HAP-1 (cell line): ENCODE measurements at regions not wholly inside any gene's neighbourhood (a gene's known extent, or its start where the extent isn't known, plus 50 kb on each side); places are given as distances from the start of the nearest gene placed in this dataset.

Experiments
- DNase-seq, 2 experiments: peaks; one replicate each; pipeline ENCODE4 v3.0.0-alpha.2; 2016 to 2020; ENCODE audit warnings: low spot score in 2 of 2
- H3K27me3 ChIP-seq: fragments of 250-450 bp; sonication (Bioruptor Pico); 2 replicates; pipeline ENCODE4 v1.5.1; 2020; ENCODE audit warnings: low read depth, mild to moderate bottlenecking, moderate library complexity
- H3K36me3 ChIP-seq: fragments of 250-450 bp; sonication (Bioruptor Pico); replicated peaks from 2 replicates; pipeline ENCODE4 v1.5.1; 2020; ENCODE audit warnings: mild to moderate bottlenecking
- H3K4me1 ChIP-seq: fragments of 250-450 bp; sonication (Bioruptor Pico); 2 replicates; pipeline ENCODE4 v1.5.1; 2020; ENCODE audit warnings: mild to moderate bottlenecking
- H3K4me3 ChIP-seq: fragments of 250-450 bp; sonication (Bioruptor Pico); 2 replicates; pipeline ENCODE4 v1.5.1; 2020; ENCODE audit warnings: mild to moderate bottlenecking, moderate library complexity
- H3K9me3 ChIP-seq: fragments of 250-450 bp; sonication (Bioruptor Pico); 2 replicates; pipeline ENCODE4 v1.5.1; 2020; ENCODE audit warnings: mild to moderate bottlenecking, moderate library complexity
- in situ Hi-C: fragments of 300-500 bp; cut with MboI; formaldehyde crosslinking; loops from 3 replicates; pipeline ENCODE4 v1.14.3; 2020; ENCODE audit warnings: low sequenced_read_pairs, inconsistent platforms, mixed read lengths

GRCh38 chr16:85178596-85178995 is 66.3 kb upstream of the CIBAR2 start:
- H3K4me3 ChIP-seq = no peak overlapping the region
- DNase-seq = no peak
- peaks cover 12% of the 10 kb centered on the region for H3K4me1 ChIP-seq
- in situ Hi-C loops = no loop called here
- no peaks in the 10 kb centered on the region for H3K27me3 ChIP-seq
- peaks cover 5% of the 10 kb centered on the region for H3K36me3 ChIP-seq
- H3K9me3 ChIP-seq = no peaks in the 10 kb centered on the region; the same call in 1 of the 2 replicates

- Histone ChIP-seq H3K9me3 (peaks cover 8% of the 10 kb centered on the region), H3K27me3 (no peaks in the 10 kb centered on the region), H3K36me3 (peaks cover 11% of the 10 kb centered on the region), H3K4me1 (peaks cover 3% of the 10 kb centered on the region), H3K4me3 (no peak overlapping the region)
- in situ Hi-C loops = no loop called here
- DNase-seq = no peak
Measured at GRCh38 chr16:85179344-85180046, 67.2 kb upstream of the CIBAR2 start.

- in situ Hi-C loops = no loop called here
- no peaks in the 10 kb centered on the region for H3K4me1 ChIP-seq
- peaks cover 8% of the 10 kb centered on the region for H3K9me3 ChIP-seq
- H3K4me3 ChIP-seq = no peak overlapping the region
- peaks cover 13% of the 10 kb centered on the region for H3K36me3 ChIP-seq
- DNase-seq = no peak
- H3K27me3 ChIP-seq = no peaks in the 10 kb centered on the region
Measured at GRCh38 chr16:85180047-85180826, 68.0 kb upstream of the CIBAR2 start.

GRCh38 chr16:85180827-85181738 is 68.8 kb upstream of the CIBAR2 start:
- peaks cover 13% of the 10 kb centered on the region for H3K36me3 ChIP-seq
- H3K9me3 ChIP-seq = peaks cover 8% of the 10 kb centered on the region
- no peak for DNase-seq
- no peaks in the 10 kb centered on the region for H3K4me1 ChIP-seq
- no peaks in the 10 kb centered on the region for H3K27me3 ChIP-seq
- no peak overlapping the region for H3K4me3 ChIP-seq
- in situ Hi-C loops = no loop called here

- H3K4me3 ChIP-seq = no peak overlapping the region
- no peak for DNase-seq
- no peaks in the 10 kb centered on the region for H3K27me3 ChIP-seq
- in situ Hi-C loops = no loop called here
- H3K4me1 ChIP-seq = no peaks in the 10 kb centered on the region
- peaks cover 13% of the 10 kb centered on the region for H3K36me3 ChIP-seq
- peaks cover 8% of the 10 kb centered on the region for H3K9me3 ChIP-seq
Measured at GRCh38 chr16:85181739-85182129, 69.5 kb upstream of the CIBAR2 start.

- H3K9me3 ChIP-seq = peaks cover 8% of the 10 kb centered on the region
- no peak for DNase-seq
- in situ Hi-C loops = no loop called here
- no peaks in the 10 kb centered on the region for H3K4me1 ChIP-seq
- H3K36me3 ChIP-seq = peaks cover 13% of the 10 kb centered on the region
- no peak overlapping the region for H3K4me3 ChIP-seq
- no peaks in the 10 kb centered on the region for H3K27me3 ChIP-seq
Measured at GRCh38 chr16:85182286-85182685, 70.0 kb upstream of the CIBAR2 start.

- in situ Hi-C loops = no loop called here
- Histone ChIP-seq H3K9me3 (peaks cover 8% of the 10 kb centered on the region), H3K4me1 (no peaks in the 10 kb centered on the region), H3K36me3 (peaks cover 13% of the 10 kb centered on the region), H3K27me3 (no peaks in the 10 kb centered on the region), H3K4me3 (no peak overlapping the region)
- no peak for DNase-seq
Measured at GRCh38 chr16:85182774-85183173, 70.5 kb upstream of the CIBAR2 start.

GRCh38 chr16:85183564-85183963 is 71.3 kb upstream of the CIBAR2 start:
- no peaks in the 10 kb centered on the region for H3K27me3 ChIP-seq
- H3K4me1 ChIP-seq = no peaks in the 10 kb centered on the region
- in situ Hi-C loops = no loop called here
- DNase-seq = no peak
- peaks cover 8% of the 10 kb centered on the region for H3K9me3 ChIP-seq
- H3K4me3 ChIP-seq = no peak overlapping the region
- H3K36me3 ChIP-seq = peaks cover 13% of the 10 kb centered on the region

GRCh38 chr16:85184404-85184803 is 72.1 kb upstream of the CIBAR2 start:
- no peaks in the 10 kb centered on the region for H3K27me3 ChIP-seq
- DNase-seq = no peak
- in situ Hi-C loops = no loop called here

GRCh38 chr16:85185303-85186100 is 73.2 kb upstream of the CIBAR2 start:
- DNase-seq = no peak
- no peak overlapping the region for H3K4me3 ChIP-seq
- in situ Hi-C loops = no loop called here
- H3K27me3 ChIP-seq = no peaks in the 10 kb centered on the region
- H3K4me1 ChIP-seq = no peaks in the 10 kb centered on the region
- H3K9me3 ChIP-seq = peaks cover 8% of the 10 kb centered on the region
- peaks cover 13% of the 10 kb centered on the region for H3K36me3 ChIP-seq

More at GRCh38 chr16:85184404-85184803, 72.1 kb upstream of the CIBAR2 start:
- H3K9me3 ChIP-seq = peaks cover 8% of the 10 kb centered on the region
- H3K4me3 ChIP-seq = no peak overlapping the region
- peaks cover 13% of the 10 kb centered on the region for H3K36me3 ChIP-seq
- no peaks in the 10 kb centered on the region for H3K4me1 ChIP-seq

- DNase-seq = no peak
- no peak overlapping the region for H3K4me3 ChIP-seq
- peaks cover 13% of the 10 kb centered on the region for H3K36me3 ChIP-seq
- no peaks in the 10 kb centered on the region for H3K27me3 ChIP-seq
- in situ Hi-C loops = no loop called here
- H3K4me1 ChIP-seq = no peaks in the 10 kb centered on the region
- H3K9me3 ChIP-seq = peaks cover 8% of the 10 kb centered on the region
Measured at GRCh38 chr16:85187002-85187401, 74.7 kb upstream of the CIBAR2 start.

- H3K27me3 ChIP-seq = no peaks in the 10 kb centered on the region
- H3K36me3 ChIP-seq = peaks cover 13% of the 10 kb centered on the region
- peaks cover 8% of the 10 kb centered on the region for H3K9me3 ChIP-seq
- H3K4me1 ChIP-seq = no peaks in the 10 kb centered on the region
- in situ Hi-C loops = no loop called here
- DNase-seq = no peak
- no peak overlapping the region for H3K4me3 ChIP-seq
Measured at GRCh38 chr16:85187447-85187846, 75.2 kb upstream of the CIBAR2 start.

GRCh38 chr16:85187886-85188285 is 75.6 kb upstream of the CIBAR2 start:
- Histone ChIP-seq H3K27me3 (no peaks in the 10 kb centered on the region), H3K36me3 (peaks cover 13% of the 10 kb centered on the region; the same call in 1 of the 2 replicates), H3K4me3 (no peak overlapping the region), H3K9me3 (peaks cover 8% of the 10 kb centered on the region), H3K4me1 (no peaks in the 10 kb centered on the region)
- in situ Hi-C loops = no loop called here
- no peak for DNase-seq
